Osteoblast (primary cell): ENCODE measurements at regions not wholly inside any gene's neighbourhood (a gene's known extent, or its start where the extent isn't known, plus 50 kb on each side); places are given as distances from the start of the nearest gene placed in this dataset.

Source experiments
- DNase-seq: peaks from one replicate; pipeline ENCODE4 v3.0.0; 2011; ENCODE audit warnings: low spot score, mixed read lengths; ENCODE audit not compliant: insufficient read length; ENCODE audit errors: missing footprints
- H2AFZ ChIP-seq: 2 replicates; pipeline ENCODE4 v1.6.0; 2011; ENCODE audit warnings: mild to moderate bottlenecking, low read length
- H3K27ac ChIP-seq: 2 replicates; pipeline ENCODE4 v1.5.1; 2011; ENCODE audit warnings: mild to moderate bottlenecking, low read depth, low read length, moderate library complexity
- H3K27me3 ChIP-seq: 2 replicates; pipeline ENCODE4 v1.6.0; 2012; ENCODE audit warnings: mild to moderate bottlenecking, control low read depth, inconsistent platforms, low read length, moderate library complexity; ENCODE audit not compliant: insufficient read depth
- H3K36me3 ChIP-seq: 2 replicates; pipeline ENCODE4 v1.5.1; 2011; ENCODE audit warnings: mild to moderate bottlenecking, low read length, control low read depth, moderate library complexity; ENCODE audit not compliant: insufficient read depth
- H3K4me1 ChIP-seq: 2 replicates; pipeline ENCODE4 v1.5.1; 2011; ENCODE audit warnings: mild to moderate bottlenecking, low read length, control low read depth, moderate library complexity; ENCODE audit not compliant: insufficient read depth
- H3K4me2 ChIP-seq: 2 replicates; pipeline ENCODE4 v1.6.0; 2011; ENCODE audit warnings: mild to moderate bottlenecking, low read length; ENCODE audit not compliant: insufficient read depth
- H3K4me3 ChIP-seq: fragments of 200-600 bp; sonication (generic); 3 replicates; pipeline ENCODE4 v1.5.1; 2012; ENCODE audit warnings: mild to moderate bottlenecking, low read length, inconsistent platforms; ENCODE audit not compliant: insufficient read depth
- H3K79me2 ChIP-seq: 2 replicates; pipeline ENCODE4 v1.6.0; 2012; ENCODE audit warnings: mild to moderate bottlenecking, low read length, control low read depth, inconsistent platforms; ENCODE audit not compliant: insufficient read depth
- H3K9me3 ChIP-seq: 2 replicates; pipeline ENCODE4 v1.5.1; 2011; ENCODE audit warnings: low read depth, low read length, control low read depth
- H4K20me1 ChIP-seq: 2 replicates; pipeline ENCODE4 v1.6.0; 2012; ENCODE audit warnings: mild to moderate bottlenecking, low read length, control low read depth; ENCODE audit not compliant: insufficient read depth
- TF ChIP-seq, protein P1 (sequence below): IDR thresholded peaks from 2 replicates; pipeline ENCODE4 v1.5.1; 2011; ENCODE audit warnings: mild to moderate bottlenecking, low read depth, low read length, moderate library complexity; ENCODE audit errors: extremely low read depth

DNA sequence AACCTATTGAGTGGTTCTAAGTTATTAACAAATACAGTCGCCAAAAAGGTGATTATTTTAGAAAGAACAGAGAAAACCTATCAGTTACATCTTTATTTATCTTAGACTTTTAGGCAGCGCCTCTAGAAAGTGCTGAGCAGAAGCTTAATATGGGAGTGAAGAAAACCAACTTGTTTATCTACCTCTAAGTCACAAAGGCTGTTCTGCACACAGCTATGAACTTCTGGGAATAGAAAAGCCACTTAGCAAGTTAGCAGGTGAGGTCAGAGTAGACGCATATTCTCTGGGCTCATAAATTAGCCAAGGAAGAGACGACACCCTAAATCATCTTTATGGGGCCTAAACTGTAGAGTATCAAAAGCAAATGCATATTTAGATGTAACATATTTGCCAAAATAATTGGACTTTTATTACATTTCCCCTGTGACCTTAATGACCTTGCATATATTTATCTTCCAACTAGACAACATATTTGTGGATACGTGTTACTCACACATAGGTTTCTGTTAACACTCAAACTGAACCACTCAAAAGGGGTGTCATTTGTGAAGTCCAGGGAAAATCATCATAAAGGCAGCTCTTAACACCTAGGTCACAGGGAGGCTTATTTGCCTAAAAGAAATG, 267.1 kb downstream of the ADGB start:
- no peak overlapping the region for H3K4me2 ChIP-seq
- H3K4me1 ChIP-seq, result no peaks in the 10 kb centered on the region
- H3K79me2 ChIP-seq, result no peaks in the 10 kb centered on the region
- H3K36me3 ChIP-seq, result no peaks in the 10 kb centered on the region
- H3K4me3 ChIP-seq, result no peak overlapping the region
- H3K27ac ChIP-seq, result no peak overlapping the region
- TF ChIP-seq, protein P1, sequence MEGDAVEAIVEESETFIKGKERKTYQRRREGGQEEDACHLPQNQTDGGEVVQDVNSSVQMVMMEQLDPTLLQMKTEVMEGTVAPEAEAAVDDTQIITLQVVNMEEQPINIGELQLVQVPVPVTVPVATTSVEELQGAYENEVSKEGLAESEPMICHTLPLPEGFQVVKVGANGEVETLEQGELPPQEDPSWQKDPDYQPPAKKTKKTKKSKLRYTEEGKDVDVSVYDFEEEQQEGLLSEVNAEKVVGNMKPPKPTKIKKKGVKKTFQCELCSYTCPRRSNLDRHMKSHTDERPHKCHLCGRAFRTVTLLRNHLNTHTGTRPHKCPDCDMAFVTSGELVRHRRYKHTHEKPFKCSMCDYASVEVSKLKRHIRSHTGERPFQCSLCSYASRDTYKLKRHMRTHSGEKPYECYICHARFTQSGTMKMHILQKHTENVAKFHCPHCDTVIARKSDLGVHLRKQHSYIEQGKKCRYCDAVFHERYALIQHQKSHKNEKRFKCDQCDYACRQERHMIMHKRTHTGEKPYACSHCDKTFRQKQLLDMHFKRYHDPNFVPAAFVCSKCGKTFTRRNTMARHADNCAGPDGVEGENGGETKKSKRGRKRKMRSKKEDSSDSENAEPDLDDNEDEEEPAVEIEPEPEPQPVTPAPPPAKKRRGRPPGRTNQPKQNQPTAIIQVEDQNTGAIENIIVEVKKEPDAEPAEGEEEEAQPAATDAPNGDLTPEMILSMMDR, result no peak
- no peaks in the 10 kb centered on the region for H4K20me1 ChIP-seq
- H3K9me3 ChIP-seq, result no peaks in the 10 kb centered on the region
- H3K27me3 ChIP-seq, result no peaks in the 10 kb centered on the region
- no peak for DNase-seq
- no peak overlapping the region for H2AFZ ChIP-seq

- TF ChIP-seq, protein P1, result no peak
- no peaks in the 10 kb centered on the region for H3K9me3 ChIP-seq
These were observed 268.1 kb downstream of the ADGB start for GRCh38 chr6:146866731-146867414.

DNA sequence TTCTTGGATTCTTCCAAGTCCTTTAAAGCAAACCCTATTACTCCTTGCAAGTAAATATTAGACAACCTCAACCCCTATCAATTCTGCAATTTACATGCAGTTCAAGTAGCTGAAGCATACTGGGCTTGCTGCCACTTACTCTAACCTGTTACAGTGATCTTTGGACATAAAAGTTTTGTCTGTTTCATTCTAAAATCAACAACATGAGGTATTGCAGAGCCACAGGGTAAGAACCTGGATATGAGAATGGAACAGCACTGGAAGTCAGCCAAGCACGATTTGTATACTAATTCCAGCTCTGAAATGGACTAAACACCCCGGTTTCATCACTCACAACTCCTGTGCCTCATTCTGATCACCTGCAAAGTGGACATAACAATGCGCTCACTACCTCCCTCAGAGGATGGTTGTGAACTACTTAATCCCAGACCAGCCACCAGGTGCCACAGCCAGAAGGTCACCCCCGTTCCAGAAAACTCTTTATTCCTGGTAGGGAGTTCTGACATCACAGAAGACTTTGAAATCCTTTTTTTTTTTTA, 270.0 kb downstream of the ADGB start:
- Histone ChIP-seq H3K36me3 (no peaks in the 10 kb centered on the region), H3K27ac (no peak overlapping the region), H3K9me3 (no peaks in the 10 kb centered on the region), H4K20me1 (no peaks in the 10 kb centered on the region), H3K4me2 (no peak overlapping the region), H2AFZ (no peak overlapping the region), H3K79me2 (no peaks in the 10 kb centered on the region), H3K27me3 (no peaks in the 10 kb centered on the region), H3K4me1 (no peaks in the 10 kb centered on the region), H3K4me3 (no peak overlapping the region)
- TF ChIP-seq, protein P1, result no peak
- DNase-seq, result no peak

More at GRCh38 chr6:146866731-146867414, 268.1 kb downstream of the ADGB start:
- Histone ChIP-seq H3K4me1 (no peaks in the 10 kb centered on the region), H3K4me3 (no peak overlapping the region), H3K4me2 (no peak overlapping the region), H3K27ac (no peak overlapping the region), H4K20me1 (no peaks in the 10 kb centered on the region), H3K36me3 (no peaks in the 10 kb centered on the region), H3K27me3 (no peaks in the 10 kb centered on the region), H3K79me2 (no peaks in the 10 kb centered on the region), H2AFZ (no peak overlapping the region)
- DNase-seq, result no peak

GRCh38 chr6:146870760-146871159, 272.0 kb downstream of the ADGB start:
- Histone ChIP-seq H2AFZ (no peak overlapping the region), H3K27me3 (no peaks in the 10 kb centered on the region), H3K4me2 (no peak overlapping the region), H3K9me3 (no peaks in the 10 kb centered on the region), H3K79me2 (no peaks in the 10 kb centered on the region), H4K20me1 (no peaks in the 10 kb centered on the region), H3K4me3 (no peak overlapping the region), H3K27ac (no peak overlapping the region), H3K4me1 (no peaks in the 10 kb centered on the region), H3K36me3 (no peaks in the 10 kb centered on the region)
- TF ChIP-seq, protein P1, result no peak
- DNase-seq, result no peak
